HFF-Myc (cell line): ENCODE measurements at regions not wholly inside any gene's neighbourhood (a gene's known extent, or its start where the extent isn't known, plus 50 kb on each side); places are given as distances from the start of the nearest gene placed in this dataset.

ENCODE experiments used
- DNase-seq: peaks from one replicate; pipeline ENCODE4 v3.0.0-alpha.2; 2011; ENCODE audit warnings: low read depth; ENCODE audit errors: extremely low read depth
- H3K4me3 ChIP-seq: replicated peaks from 2 replicates; pipeline ENCODE4 v1.5.1; 2011; ENCODE audit warnings: low read depth, mild to moderate bottlenecking, control low read depth, low read length
- CTCF ChIP-seq: IDR thresholded peaks from 2 replicates; pipeline ENCODE4 v1.5.1; 2012; ENCODE audit warnings: mild to moderate bottlenecking, low read depth, low read length, control low read depth; ENCODE audit errors: missing control alignments

GRCh38 chr3:153881201-153881600, 240.0 kb upstream of the ARHGEF26 start:
- TF ChIP-seq CTCF = no peak
- DNase-seq = no peak
- no peak overlapping the region for H3K4me3 ChIP-seq

- no peak overlapping the region for H3K4me3 ChIP-seq
- TF ChIP-seq CTCF = no peak
- DNase-seq = no peak
Measured at GRCh38 chr3:153885359-153885758, 235.8 kb upstream of the ARHGEF26 start.

- TF ChIP-seq CTCF = no peak
- no peak overlapping the region for H3K4me3 ChIP-seq
- DNase-seq = no peak
Measured at GRCh38 chr3:153889905-153890334, 231.3 kb upstream of the ARHGEF26 start.

DNA sequence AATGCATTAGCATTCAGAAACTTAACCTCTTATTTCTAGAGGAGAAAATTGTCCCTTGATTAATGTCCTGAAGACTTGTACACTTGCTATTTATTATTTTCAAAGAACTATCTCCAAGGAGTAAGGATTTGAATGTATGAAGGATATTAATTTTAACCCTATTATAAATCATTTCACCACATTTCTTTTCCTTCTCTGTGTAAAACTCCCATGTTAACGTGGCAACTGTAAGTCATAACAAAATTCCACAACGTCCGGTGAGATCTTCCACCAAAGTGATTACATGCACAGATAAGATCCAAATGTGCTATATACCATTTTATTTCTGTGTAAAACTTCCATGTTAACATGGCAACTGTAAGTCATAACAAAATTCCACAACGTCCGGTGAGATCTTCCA, 229.1 kb upstream of the ARHGEF26 start:
- DNase-seq = no peak
- no peak overlapping the region for H3K4me3 ChIP-seq
- no peak for TF ChIP-seq CTCF

- no peak for DNase-seq
- TF ChIP-seq CTCF = no peak
- H3K4me3 ChIP-seq = no peak overlapping the region
Measured at GRCh38 chr3:153894857-153895256, 226.3 kb upstream of the ARHGEF26 start.

DNA sequence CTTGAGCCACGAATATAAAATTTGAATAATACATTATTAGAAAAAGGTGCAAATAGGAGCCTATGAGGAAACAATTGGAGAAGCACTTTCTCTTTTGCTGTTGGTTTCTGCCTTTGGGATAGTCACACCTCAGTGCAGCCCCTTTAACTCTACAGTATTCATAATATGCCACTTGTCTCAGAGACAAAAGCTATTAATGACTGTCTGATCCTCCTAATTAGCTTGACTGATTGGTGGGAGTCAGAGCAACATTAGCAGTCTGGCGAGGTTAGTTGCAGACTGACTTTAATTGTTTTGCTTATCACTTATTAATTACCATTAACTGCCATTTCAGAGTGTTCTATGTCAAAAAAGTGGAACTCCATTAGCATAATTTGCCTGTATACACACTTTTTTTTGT, 225.0 kb upstream of the ARHGEF26 start:
- no peak overlapping the region for H3K4me3 ChIP-seq
- no peak for TF ChIP-seq CTCF
- DNase-seq = no peak

DNA sequence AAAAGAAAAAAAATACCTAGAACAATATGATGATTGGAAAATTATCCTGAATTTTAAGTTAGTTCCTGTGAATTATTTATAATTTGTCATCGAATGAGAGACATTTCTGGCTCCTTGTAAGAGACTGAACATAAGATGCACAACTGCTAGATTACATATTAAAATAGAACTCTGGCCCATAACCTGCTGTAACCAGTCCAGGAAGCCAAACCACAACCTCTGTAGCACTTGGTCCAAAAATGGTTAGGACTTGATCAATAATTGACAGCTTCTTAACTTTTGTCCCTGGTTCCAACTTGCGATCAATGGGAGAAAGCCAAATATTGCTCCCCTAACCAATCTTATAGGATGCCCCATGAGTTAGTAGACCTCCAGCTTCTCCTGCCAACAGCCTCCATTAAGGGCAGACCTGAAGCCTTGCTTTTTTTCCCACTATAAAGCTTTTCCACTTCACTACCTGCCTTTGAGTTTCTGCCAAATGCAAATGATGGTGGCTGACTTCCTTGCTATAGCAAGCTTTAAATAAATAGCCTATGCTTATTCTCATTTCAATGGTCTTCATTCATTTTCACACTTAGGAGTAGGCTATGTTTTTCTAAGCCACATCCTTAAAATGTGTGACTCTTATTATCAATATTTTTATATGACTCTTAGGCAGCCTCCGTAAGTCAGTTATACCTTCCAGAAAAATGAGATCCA, 224.0 kb upstream of the ARHGEF26 start:
- H3K4me3 ChIP-seq = no peak overlapping the region
- TF ChIP-seq CTCF = no peak
- DNase-seq = no peak
